ENCODE measurements at regions not wholly inside any gene's neighbourhood (a gene's known extent, or its start where the extent isn't known, plus 50 kb on each side); places are given as distances from the start of the nearest gene placed in this dataset.

DNA sequence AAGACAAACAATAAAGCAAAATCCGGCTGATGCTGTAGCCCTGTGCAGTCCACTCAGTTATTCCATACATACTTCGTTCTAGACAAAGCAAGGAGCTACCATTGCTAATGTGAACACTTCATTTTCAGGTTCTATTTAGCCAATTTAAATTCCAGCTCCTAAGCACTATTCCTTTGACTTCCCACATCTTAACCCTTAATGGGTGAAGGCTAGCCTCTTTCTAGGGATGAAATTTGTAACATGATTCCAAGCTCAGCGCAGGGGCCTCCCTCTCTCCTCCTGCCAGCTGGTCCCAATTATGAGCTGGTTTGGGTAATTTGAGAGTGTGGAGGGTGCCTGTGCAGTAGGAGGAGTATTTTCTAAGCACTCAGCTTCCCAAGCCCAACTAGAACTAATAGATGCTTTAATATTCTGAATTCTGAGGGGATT, 53.9 kb upstream of the PTGFRN start:
- Histone ChIP-seq H3K4me1 (peaks cover 21 to 34% (median 34%) of the 10 kb centered on the region in 3 donors), H3K27me3 (no peaks in the 10 kb centered on the region), H3K27ac (peak overlapping the region; percentile 9 to 84 (median 55)), H3K36me3 (no peaks in the 10 kb centered on the region), H3K4me3 (no peak overlapping the region), H3K9me3 (no peaks in the 10 kb centered on the region)
- DNase-seq: no peak
- peak in 1 of 4 donors; percentile 2 for ATAC-seq
- intact Hi-C loops (cut with DNase I): loop anchor here in 1 of 3 donors (10.0 kb wide), 1 partner anchor 199 kb away; no protein-coding TSS in a partner anchor
- 67 to 74% methylated on average over 3 of the region's 3 CpGs for WGBS, 2 donors
- TF ChIP-seq CTCF (IDR thresholded peaks at IDR 0.05): no peak
- no peak for FAIRE-seq

DNA sequence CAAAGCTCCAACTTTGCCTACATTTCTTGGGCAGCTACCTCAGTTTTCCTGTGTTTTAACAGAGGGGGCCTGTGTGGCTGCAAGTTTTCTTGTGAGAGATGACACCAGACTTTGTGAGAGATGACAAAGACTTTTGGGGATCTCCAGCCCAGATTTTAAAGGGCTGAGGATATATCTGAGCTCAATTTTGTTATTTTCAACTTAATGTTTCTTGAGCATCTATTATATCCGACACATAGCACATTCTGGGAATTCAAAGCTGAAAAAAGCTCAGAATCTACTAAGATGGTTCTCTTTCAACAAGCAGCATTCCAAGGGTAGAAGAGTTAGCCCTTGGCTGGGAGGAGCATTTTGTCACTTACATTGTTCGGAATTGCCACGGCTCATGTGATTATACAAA, 53.4 kb upstream of the PTGFRN start:
- no peak for FAIRE-seq
- no peak overlapping the region for H3K4me3 ChIP-seq
- 96 to 97% methylated on average over 3 of the region's 3 CpGs for WGBS, 2 donors
- H3K36me3 ChIP-seq: no peaks in the 10 kb centered on the region
- no peak for TF ChIP-seq CTCF (IDR thresholded peaks at IDR 0.05)
- no peaks in the 10 kb centered on the region for H3K27me3 ChIP-seq
- H3K27ac ChIP-seq: peak overlapping the region in 1 of 4 donors; percentile 84
- intact Hi-C loops (cut with DNase I): loop anchor here in 1 of 3 donors (10.0 kb wide), 1 partner anchor 198 kb away; no protein-coding TSS in a partner anchor
- H3K9me3 ChIP-seq: no peaks in the 10 kb centered on the region
- H3K4me1 ChIP-seq: peaks cover 21 to 34% (median 34%) of the 10 kb centered on the region in 3 donors
- ATAC-seq: no peak
- DNase-seq: no peak

- Histone ChIP-seq H3K27me3 (no peaks in the 10 kb centered on the region), H3K4me1 (peaks cover 21 to 34% (median 34%) of the 10 kb centered on the region in 3 donors), H3K9me3 (no peaks in the 10 kb centered on the region), H3K27ac (no peak overlapping the region), H3K4me3 (no peak overlapping the region), H3K36me3 (no peaks in the 10 kb centered on the region)
- DNase-seq (no peak), ATAC-seq (no peak), FAIRE-seq (no peak)
- WGBS, 2 donors: 84 to 88% methylated on average over 3 of the region's 3 CpGs
- intact Hi-C loops (cut with DNase I): loop anchor here in 1 of 3 donors (10.0 kb wide), 1 partner anchor 198 kb away; no protein-coding TSS in a partner anchor
- TF ChIP-seq CTCF (IDR thresholded peaks at IDR 0.05): no peak
Observed at GRCh38 chr1:116857092-116857491, 52.6 kb upstream of the PTGFRN start.
